A673 (cell line): ENCODE measurements at regions not wholly inside any gene's neighbourhood (a gene's known extent, or its start where the extent isn't known, plus 50 kb on each side); places are given as distances from the start of the nearest gene placed in this dataset.

Source experiments
- EZH2 ChIP-seq: fragments of 200-600 bp; sonication (generic); IDR thresholded peaks from 2 replicates; pipeline ENCODE4 v1.6.1; 2017; ENCODE audit warnings: borderline replicate concordance, low read depth, mild to moderate bottlenecking, mixed read lengths, antibody characterized with exemption, low read length; ENCODE audit not compliant: poor library complexity, severe bottlenecking
- TF ChIP-seq, protein P1 (sequence below): fragments of 300-800, 200-600 bp; sonication (generic); conservative IDR thresholded peaks from 2 replicates; pipeline ENCODE4 v1.5.1; 2017; ENCODE audit warnings: low read depth, mild to moderate bottlenecking, antibody characterized with exemption, low read length, moderate library complexity, mixed read lengths

DNA sequence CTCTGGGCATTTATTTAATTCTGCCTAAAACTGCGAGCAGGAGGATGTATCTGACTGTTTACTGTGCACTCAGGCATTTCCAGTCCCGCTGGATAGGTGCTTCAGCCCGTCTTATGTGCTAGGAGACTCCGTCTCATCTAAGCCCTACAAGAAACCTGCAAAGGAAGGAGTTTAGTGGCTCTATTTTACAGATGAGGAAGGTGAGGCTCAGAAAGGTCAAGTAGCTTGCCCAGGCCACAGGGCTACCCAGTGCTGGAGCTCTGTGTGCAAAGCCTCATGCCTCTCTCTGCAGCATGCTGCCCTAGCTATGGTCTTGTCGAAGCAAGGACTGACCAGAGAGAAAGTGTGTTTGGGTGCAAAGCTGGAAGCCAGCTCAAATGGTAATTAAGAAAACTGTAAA lies 73.6 kb upstream of the AFF3 start:
- TF ChIP-seq, protein P1, sequence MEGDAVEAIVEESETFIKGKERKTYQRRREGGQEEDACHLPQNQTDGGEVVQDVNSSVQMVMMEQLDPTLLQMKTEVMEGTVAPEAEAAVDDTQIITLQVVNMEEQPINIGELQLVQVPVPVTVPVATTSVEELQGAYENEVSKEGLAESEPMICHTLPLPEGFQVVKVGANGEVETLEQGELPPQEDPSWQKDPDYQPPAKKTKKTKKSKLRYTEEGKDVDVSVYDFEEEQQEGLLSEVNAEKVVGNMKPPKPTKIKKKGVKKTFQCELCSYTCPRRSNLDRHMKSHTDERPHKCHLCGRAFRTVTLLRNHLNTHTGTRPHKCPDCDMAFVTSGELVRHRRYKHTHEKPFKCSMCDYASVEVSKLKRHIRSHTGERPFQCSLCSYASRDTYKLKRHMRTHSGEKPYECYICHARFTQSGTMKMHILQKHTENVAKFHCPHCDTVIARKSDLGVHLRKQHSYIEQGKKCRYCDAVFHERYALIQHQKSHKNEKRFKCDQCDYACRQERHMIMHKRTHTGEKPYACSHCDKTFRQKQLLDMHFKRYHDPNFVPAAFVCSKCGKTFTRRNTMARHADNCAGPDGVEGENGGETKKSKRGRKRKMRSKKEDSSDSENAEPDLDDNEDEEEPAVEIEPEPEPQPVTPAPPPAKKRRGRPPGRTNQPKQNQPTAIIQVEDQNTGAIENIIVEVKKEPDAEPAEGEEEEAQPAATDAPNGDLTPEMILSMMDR = no peak
- TF ChIP-seq EZH2 = no peak
